HUES6 (cell line): ENCODE measurements at regions not wholly inside any gene's neighbourhood (a gene's known extent, or its start where the extent isn't known, plus 50 kb on each side); places are given as distances from the start of the nearest gene placed in this dataset.

ENCODE experiments used
- H3K27ac ChIP-seq: 2 replicates; pipeline ENCODE4 v1.7.0; 2013; ENCODE audit warnings: low read depth, mild to moderate bottlenecking, low read length, inconsistent platforms
- H3K27me3 ChIP-seq: 2 replicates; pipeline ENCODE4 v1.6.1; 2013; ENCODE audit warnings: low read length; ENCODE audit not compliant: control insufficient read depth, insufficient read depth
- H3K36me3 ChIP-seq: 2 replicates; pipeline ENCODE4 v1.6.1; 2013; ENCODE audit warnings: low read length; ENCODE audit not compliant: control insufficient read depth, insufficient read depth
- H3K4me1 ChIP-seq: 2 replicates; pipeline ENCODE4 v1.6.1; 2013; ENCODE audit warnings: low read length; ENCODE audit not compliant: control insufficient read depth, insufficient read depth
- H3K4me3 ChIP-seq: 2 replicates; pipeline ENCODE4 v1.5.1; 2013; ENCODE audit warnings: low read depth, low read length
- H3K9ac ChIP-seq: one replicate; pipeline ENCODE4 v1.6.1; 2013; ENCODE audit warnings: mild to moderate bottlenecking, low read length
- H3K9me3 ChIP-seq: 2 replicates; pipeline ENCODE4 v1.6.1; 2013; ENCODE audit warnings: low read depth, low read length; ENCODE audit not compliant: control insufficient read depth, insufficient read depth

- H3K4me3 ChIP-seq = no peak overlapping the region
- H3K27me3 ChIP-seq = no peaks in the 10 kb centered on the region
- no peak overlapping the region for H3K27ac ChIP-seq
- no peaks in the 10 kb centered on the region for H3K4me1 ChIP-seq
- no peaks in the 10 kb centered on the region for H3K9me3 ChIP-seq
- no peak overlapping the region for H3K9ac ChIP-seq
- H3K36me3 ChIP-seq = no peaks in the 10 kb centered on the region
Observed at GRCh38 chr19:30297969-30298368, 74.2 kb upstream of the ZNF536 start.

GRCh38 chr19:30303131-30303654, 69.0 kb upstream of the ZNF536 start:
- H3K27me3 ChIP-seq = no peaks in the 10 kb centered on the region
- no peaks in the 10 kb centered on the region for H3K4me1 ChIP-seq
- H3K27ac ChIP-seq = no peak overlapping the region
- H3K4me3 ChIP-seq = no peak overlapping the region
- H3K36me3 ChIP-seq = no peaks in the 10 kb centered on the region
- no peaks in the 10 kb centered on the region for H3K9me3 ChIP-seq
- H3K9ac ChIP-seq = no peak overlapping the region

GRCh38 chr19:30304540-30304939, 67.6 kb upstream of the ZNF536 start:
- Histone ChIP-seq H3K4me1 (no peaks in the 10 kb centered on the region), H3K9me3 (no peaks in the 10 kb centered on the region), H3K27me3 (no peaks in the 10 kb centered on the region), H3K4me3 (no peak overlapping the region), H3K36me3 (no peaks in the 10 kb centered on the region), H3K9ac (no peak overlapping the region), H3K27ac (no peak overlapping the region)

- H3K27ac ChIP-seq = no peak overlapping the region
- H3K36me3 ChIP-seq = no peaks in the 10 kb centered on the region
- no peaks in the 10 kb centered on the region for H3K4me1 ChIP-seq
- H3K4me3 ChIP-seq = no peak overlapping the region
- no peaks in the 10 kb centered on the region for H3K9me3 ChIP-seq
- H3K27me3 ChIP-seq = no peaks in the 10 kb centered on the region
- H3K9ac ChIP-seq = no peak overlapping the region
Observed at GRCh38 chr19:30305346-30306060, 66.7 kb upstream of the ZNF536 start.

GRCh38 chr19:30307191-30307974, 64.8 kb upstream of the ZNF536 start:
- Histone ChIP-seq H3K27ac (no peak overlapping the region), H3K4me3 (no peak overlapping the region), H3K4me1 (no peaks in the 10 kb centered on the region), H3K36me3 (no peaks in the 10 kb centered on the region), H3K9ac (no peak overlapping the region), H3K27me3 (no peaks in the 10 kb centered on the region), H3K9me3 (no peaks in the 10 kb centered on the region)

- Histone ChIP-seq H3K4me1 (no peaks in the 10 kb centered on the region), H3K27ac (no peak overlapping the region), H3K27me3 (no peaks in the 10 kb centered on the region), H3K36me3 (no peaks in the 10 kb centered on the region), H3K9me3 (no peaks in the 10 kb centered on the region), H3K9ac (no peak overlapping the region), H3K4me3 (no peak overlapping the region)
Observed at GRCh38 chr19:30309176-30309575, 63.0 kb upstream of the ZNF536 start.

GRCh38 chr19:30309905-30310601, 62.1 kb upstream of the ZNF536 start:
- H3K4me1 ChIP-seq = no peaks in the 10 kb centered on the region
- H3K9me3 ChIP-seq = no peaks in the 10 kb centered on the region
- H3K36me3 ChIP-seq = no peaks in the 10 kb centered on the region
- H3K4me3 ChIP-seq = no peak overlapping the region
- H3K9ac ChIP-seq = no peak overlapping the region
- H3K27ac ChIP-seq = no peak overlapping the region
- H3K27me3 ChIP-seq = no peaks in the 10 kb centered on the region

- H3K9ac ChIP-seq = no peak overlapping the region
- no peaks in the 10 kb centered on the region for H3K4me1 ChIP-seq
- no peaks in the 10 kb centered on the region for H3K9me3 ChIP-seq
- no peaks in the 10 kb centered on the region for H3K27me3 ChIP-seq
- H3K36me3 ChIP-seq = no peaks in the 10 kb centered on the region
- H3K4me3 ChIP-seq = no peak overlapping the region
- no peak overlapping the region for H3K27ac ChIP-seq
Observed at GRCh38 chr19:30310602-30311263, 61.5 kb upstream of the ZNF536 start.

- H3K27me3 ChIP-seq = no peaks in the 10 kb centered on the region
- H3K36me3 ChIP-seq = no peaks in the 10 kb centered on the region
- H3K27ac ChIP-seq = no peak overlapping the region
- no peak overlapping the region for H3K9ac ChIP-seq
- 0 out of 2 replicates have a peak, but pooled peaks cover 4% of the 10 kb centered on the region for H3K9me3 ChIP-seq
- no peaks in the 10 kb centered on the region for H3K4me1 ChIP-seq
- no peak overlapping the region for H3K4me3 ChIP-seq
Observed at GRCh38 chr19:30311911-30312310, 60.3 kb upstream of the ZNF536 start.

GRCh38 chr19:30312582-30313352, 59.4 kb upstream of the ZNF536 start:
- Histone ChIP-seq H3K9me3 (0 out of 2 replicates have a peak, but pooled peaks cover 4% of the 10 kb centered on the region), H3K36me3 (no peaks in the 10 kb centered on the region), H3K4me1 (no peaks in the 10 kb centered on the region), H3K27ac (no peak overlapping the region), H3K4me3 (no peak overlapping the region), H3K9ac (no peak overlapping the region), H3K27me3 (no peaks in the 10 kb centered on the region)
